ENCODE measurements at regions not wholly inside any gene's neighbourhood (a gene's known extent, or its start where the extent isn't known, plus 50 kb on each side); places are given as distances from the start of the nearest gene placed in this dataset.

- TF ChIP-seq POLR2A (IDR thresholded peaks at IDR 0.05), result no peak
- no peak for TF ChIP-seq CTCF (IDR thresholded peaks at IDR 0.05)
Observed at GRCh38 chrX:124230655-124231450, 101.6 kb upstream of the TEX13D start.
